ENCODE measurements at regions not wholly inside any gene's neighbourhood (a gene's known extent, or its start where the extent isn't known, plus 50 kb on each side); places are given as distances from the start of the nearest gene placed in this dataset.
"Not testable (repeated sequence)": the region's sequence is repeated elsewhere in the genome, so short reads cannot be mapped to it uniquely, and the experiment has no call there.

GRCh38 chr12:39699079-39699478 is 79.5 kb upstream of the ABCD2 start:
- H3K36me3 ChIP-seq (ENCODE audit: control insufficient read depth, insufficient read depth, low read length); BruUV-seq (replicated peaks); H3K9ac ChIP-seq (ENCODE audit: insufficient read depth in 1 of 2, low read depth in 2 of 2, low read length in 2 of 2); intact Hi-C loops (cut with micrococcal nuclease); in situ Hi-C loops (cut with MboI); POLR2A ChIA-PET; H3K4me1 ChIP-seq (replicated peaks in 1 of 2; ENCODE audit: control insufficient read depth in 2 of 2, insufficient read depth in 2 of 2, low read length in 2 of 2); H3K9me3 ChIP-seq (replicated peaks; ENCODE audit: control insufficient read depth, insufficient read depth, low read depth, low read length); CTCF ChIA-PET (ENCODE audit: low intra/inter-chr PET ratio); H3K27ac ChIP-seq (ENCODE audit: extremely low read depth, low read depth, low read length); H3K4me3 ChIP-seq; DNase-seq (ENCODE audit: extremely low read depth in 1 of 4, low spot score in 3 of 4); H3K4me2 ChIP-seq (ENCODE audit: insufficient read depth, low read length); H3K9me1 ChIP-seq (ENCODE audit: control insufficient read depth, insufficient read depth, low read length); H3K79me2 ChIP-seq (ENCODE audit: control insufficient read depth, insufficient read depth, low read length); FAIRE-seq; H3K27me3 ChIP-seq (ENCODE audit: control insufficient read depth in 2 of 2, insufficient read depth in 2 of 2, low read length in 2 of 2); H2AFZ ChIP-seq (ENCODE audit: low read depth, low read length); ATAC-seq; H4K20me1 ChIP-seq (replicated peaks; ENCODE audit: control insufficient read depth, insufficient read depth, low read length): not testable (repeated sequence)
- 13% methylated on average over 9 of the region's 17 CpGs for WGBS (ENCODE audit: insufficient coverage, low coverage, missing lambda C conversion rate)

GRCh38 chr12:39697108-39697507 is 77.5 kb upstream of the ABCD2 start:
- CTCF ChIA-PET (ENCODE audit: low intra/inter-chr PET ratio): no interaction called here
- H3K4me1 ChIP-seq (replicated peaks in 1 of 2; ENCODE audit: control insufficient read depth in 2 of 2, insufficient read depth in 2 of 2, low read length in 2 of 2): no peaks in the 10 kb centered on the region
- no peak overlapping the region for H3K9ac ChIP-seq (ENCODE audit: insufficient read depth in 1 of 2, low read depth in 2 of 2, low read length in 2 of 2)
- no TSS peak for BruUV-seq (replicated peaks)
- no peaks in the 10 kb centered on the region for H3K9me1 ChIP-seq (ENCODE audit: control insufficient read depth, insufficient read depth, low read length)
- no peaks in the 10 kb centered on the region for H3K36me3 ChIP-seq (ENCODE audit: control insufficient read depth, insufficient read depth, low read length)
- H3K27me3 ChIP-seq (ENCODE audit: control insufficient read depth in 2 of 2, insufficient read depth in 2 of 2, low read length in 2 of 2): no peaks in the 10 kb centered on the region
- intact Hi-C loops (cut with micrococcal nuclease): no loop called here
- FAIRE-seq: no peak
- TF ChIP-seq CTBP1 (IDR thresholded peaks at IDR 0.05; ENCODE audit: borderline replicate concordance) (no peak), TAL1 (IDR thresholded peaks at IDR 0.05) (no peak), MAFG (tag; conservative IDR thresholded peaks at IDR 0.05) (no peak), HES1 (IDR thresholded peaks at IDR 0.05; ENCODE audit: low read depth) (no peak), ZNF518B (CRISPR knock-in tag; IDR thresholded peaks at IDR 0.05) (no peak)
- TF ChIP-seq, protein P1, sequence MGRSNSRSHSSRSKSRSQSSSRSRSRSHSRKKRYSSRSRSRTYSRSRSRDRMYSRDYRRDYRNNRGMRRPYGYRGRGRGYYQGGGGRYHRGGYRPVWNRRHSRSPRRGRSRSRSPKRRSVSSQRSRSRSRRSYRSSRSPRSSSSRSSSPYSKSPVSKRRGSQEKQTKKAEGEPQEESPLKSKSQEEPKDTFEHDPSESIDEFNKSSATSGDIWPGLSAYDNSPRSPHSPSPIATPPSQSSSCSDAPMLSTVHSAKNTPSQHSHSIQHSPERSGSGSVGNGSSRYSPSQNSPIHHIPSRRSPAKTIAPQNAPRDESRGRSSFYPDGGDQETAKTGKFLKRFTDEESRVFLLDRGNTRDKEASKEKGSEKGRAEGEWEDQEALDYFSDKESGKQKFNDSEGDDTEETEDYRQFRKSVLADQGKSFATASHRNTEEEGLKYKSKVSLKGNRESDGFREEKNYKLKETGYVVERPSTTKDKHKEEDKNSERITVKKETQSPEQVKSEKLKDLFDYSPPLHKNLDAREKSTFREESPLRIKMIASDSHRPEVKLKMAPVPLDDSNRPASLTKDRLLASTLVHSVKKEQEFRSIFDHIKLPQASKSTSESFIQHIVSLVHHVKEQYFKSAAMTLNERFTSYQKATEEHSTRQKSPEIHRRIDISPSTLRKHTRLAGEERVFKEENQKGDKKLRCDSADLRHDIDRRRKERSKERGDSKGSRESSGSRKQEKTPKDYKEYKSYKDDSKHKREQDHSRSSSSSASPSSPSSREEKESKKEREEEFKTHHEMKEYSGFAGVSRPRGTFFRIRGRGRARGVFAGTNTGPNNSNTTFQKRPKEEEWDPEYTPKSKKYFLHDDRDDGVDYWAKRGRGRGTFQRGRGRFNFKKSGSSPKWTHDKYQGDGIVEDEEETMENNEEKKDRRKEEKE (IDR thresholded peaks at IDR 0.05; ENCODE audit: borderline replicate concordance in 1 of 2, control insufficient read depth in 1 of 2, low read depth in 2 of 2, low read length in 1 of 2): no peak
- TF ChIP-seq, protein P2, sequence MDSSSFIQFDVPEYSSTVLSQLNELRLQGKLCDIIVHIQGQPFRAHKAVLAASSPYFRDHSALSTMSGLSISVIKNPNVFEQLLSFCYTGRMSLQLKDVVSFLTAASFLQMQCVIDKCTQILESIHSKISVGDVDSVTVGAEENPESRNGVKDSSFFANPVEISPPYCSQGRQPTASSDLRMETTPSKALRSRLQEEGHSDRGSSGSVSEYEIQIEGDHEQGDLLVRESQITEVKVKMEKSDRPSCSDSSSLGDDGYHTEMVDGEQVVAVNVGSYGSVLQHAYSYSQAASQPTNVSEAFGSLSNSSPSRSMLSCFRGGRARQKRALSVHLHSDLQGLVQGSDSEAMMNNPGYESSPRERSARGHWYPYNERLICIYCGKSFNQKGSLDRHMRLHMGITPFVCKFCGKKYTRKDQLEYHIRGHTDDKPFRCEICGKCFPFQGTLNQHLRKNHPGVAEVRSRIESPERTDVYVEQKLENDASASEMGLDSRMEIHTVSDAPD (CRISPR knock-in tag; IDR thresholded peaks at IDR 0.05): no peak
- H3K9me3 ChIP-seq (replicated peaks; ENCODE audit: control insufficient read depth, insufficient read depth, low read depth, low read length): no peaks in the 10 kb centered on the region
- no peaks in the 10 kb centered on the region for H4K20me1 ChIP-seq (replicated peaks; ENCODE audit: control insufficient read depth, insufficient read depth, low read length)
- no peak overlapping the region for H3K4me3 ChIP-seq
- 9% methylated on average over 4 of the region's 4 CpGs for WGBS (ENCODE audit: insufficient coverage, low coverage, missing lambda C conversion rate)
- no peaks in the 10 kb centered on the region for H3K79me2 ChIP-seq (ENCODE audit: control insufficient read depth, insufficient read depth, low read length)
- no peak overlapping the region for H3K4me2 ChIP-seq (ENCODE audit: insufficient read depth, low read length)
- H2AFZ ChIP-seq (ENCODE audit: low read depth, low read length): no peak overlapping the region
- no peak overlapping the region for H3K27ac ChIP-seq (ENCODE audit: extremely low read depth, low read depth, low read length)
- POLR2A ChIA-PET: no interaction called here
- in situ Hi-C loops (cut with MboI): no loop called here
- ATAC-seq: no peak
- DNase-seq (ENCODE audit: extremely low read depth in 1 of 4, low spot score in 3 of 4): no peak

Measured in K562 (cell line).